DMS 273 treated with DMSO at 0.1 percent for 48 hours (cell line): ENCODE measurements at regions not wholly inside any gene's neighbourhood (a gene's known extent, or its start where the extent isn't known, plus 50 kb on each side); places are given as distances from the start of the nearest gene placed in this dataset.

Source experiments
- DNase-seq: peaks from one replicate; lab custom pipeline; 2025; lab: John Stamatoyannopoulos, UW

DNA sequence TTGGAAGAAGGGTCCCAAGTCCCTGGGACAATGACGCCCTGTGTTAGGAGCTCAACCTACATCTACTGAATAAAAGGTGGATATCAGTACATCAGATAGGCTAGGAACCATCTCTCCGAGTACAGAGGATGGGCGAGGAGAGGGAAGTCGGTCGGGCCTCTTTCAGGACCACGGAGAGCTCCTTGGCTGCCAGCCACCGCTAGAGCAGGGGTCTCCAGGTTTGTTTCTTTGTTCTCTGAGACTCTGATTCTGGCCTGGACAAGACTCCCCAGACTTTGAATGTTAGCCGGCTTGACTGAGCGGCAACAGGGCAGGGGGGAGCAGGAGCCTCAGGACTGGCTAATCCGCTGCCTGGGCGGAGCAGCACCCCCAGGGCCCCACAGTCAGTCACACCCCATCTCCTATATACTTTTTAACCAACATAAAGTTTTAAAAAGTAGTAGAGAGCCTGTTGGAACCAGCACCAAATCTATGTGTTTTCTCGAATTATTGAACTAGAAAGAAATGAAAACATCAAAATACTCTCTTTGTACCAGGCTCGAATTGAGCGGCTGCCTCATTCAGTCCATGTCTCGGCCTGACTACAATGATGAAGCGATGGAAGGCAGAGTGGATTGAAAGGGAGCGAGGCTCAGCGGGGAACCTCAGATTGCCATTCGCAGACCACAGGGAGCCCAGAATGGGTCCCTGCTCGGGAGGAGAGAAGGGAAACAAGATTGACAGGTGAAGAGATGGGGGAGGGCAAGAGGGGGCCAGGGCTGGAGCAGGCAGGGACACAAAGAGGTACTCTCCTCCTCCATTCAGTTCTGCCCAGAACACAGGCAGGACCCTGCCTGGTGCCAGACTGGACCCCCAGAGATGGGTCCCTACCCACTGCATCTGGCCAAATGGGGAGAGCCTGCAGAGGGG, 131.6 kb downstream of the TPRA1 start:
- DNase-seq: no peak

DNA sequence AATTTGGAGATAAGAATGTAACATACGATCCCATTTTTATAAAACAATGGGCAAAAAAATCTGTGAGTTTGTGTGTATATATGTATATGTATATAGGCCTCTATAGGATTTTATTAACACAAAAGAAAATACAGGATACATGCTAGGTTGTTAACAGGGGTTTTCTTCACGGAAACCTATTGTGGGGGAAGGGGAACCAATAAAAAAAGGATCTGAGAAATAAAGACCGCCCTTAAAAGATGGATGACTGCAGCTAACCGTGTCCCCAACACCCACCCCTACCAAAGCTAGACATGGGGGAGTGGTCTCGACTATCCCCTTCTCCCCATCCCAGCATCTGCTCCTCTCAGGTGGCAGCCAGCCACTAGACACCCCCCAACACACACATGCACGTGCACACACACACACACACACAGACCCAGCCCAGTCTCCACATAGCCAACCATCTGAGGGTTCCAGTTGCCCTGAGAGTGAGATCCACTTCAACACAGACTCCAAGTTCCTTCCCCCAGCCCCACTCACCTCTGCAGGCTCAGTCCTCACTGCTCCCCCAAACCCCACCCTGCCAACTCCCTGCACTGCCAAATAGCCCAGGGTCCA, 132.9 kb downstream of the TPRA1 start:
- no peak for DNase-seq

DNA sequence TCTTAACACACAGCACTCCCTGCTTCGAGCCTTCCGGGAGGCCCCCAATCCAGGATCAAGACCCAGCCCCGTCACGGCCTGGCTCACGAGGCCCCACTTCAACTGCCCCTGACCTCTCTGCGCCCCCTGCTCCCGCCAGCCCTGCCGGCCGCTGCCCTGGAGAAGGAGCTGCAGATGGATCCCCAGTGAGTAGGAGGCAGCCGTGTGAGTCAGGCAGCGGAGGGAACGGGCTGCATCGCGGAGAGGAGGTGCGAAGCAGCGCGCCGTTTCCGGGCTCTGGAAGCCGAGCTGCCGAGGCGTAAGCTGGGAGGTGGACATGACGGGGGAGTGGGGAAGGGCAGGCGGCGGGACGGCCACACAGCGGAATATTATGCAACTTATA, 133.4 kb downstream of the TPRA1 start:
- DNase-seq: no peak

DNA sequence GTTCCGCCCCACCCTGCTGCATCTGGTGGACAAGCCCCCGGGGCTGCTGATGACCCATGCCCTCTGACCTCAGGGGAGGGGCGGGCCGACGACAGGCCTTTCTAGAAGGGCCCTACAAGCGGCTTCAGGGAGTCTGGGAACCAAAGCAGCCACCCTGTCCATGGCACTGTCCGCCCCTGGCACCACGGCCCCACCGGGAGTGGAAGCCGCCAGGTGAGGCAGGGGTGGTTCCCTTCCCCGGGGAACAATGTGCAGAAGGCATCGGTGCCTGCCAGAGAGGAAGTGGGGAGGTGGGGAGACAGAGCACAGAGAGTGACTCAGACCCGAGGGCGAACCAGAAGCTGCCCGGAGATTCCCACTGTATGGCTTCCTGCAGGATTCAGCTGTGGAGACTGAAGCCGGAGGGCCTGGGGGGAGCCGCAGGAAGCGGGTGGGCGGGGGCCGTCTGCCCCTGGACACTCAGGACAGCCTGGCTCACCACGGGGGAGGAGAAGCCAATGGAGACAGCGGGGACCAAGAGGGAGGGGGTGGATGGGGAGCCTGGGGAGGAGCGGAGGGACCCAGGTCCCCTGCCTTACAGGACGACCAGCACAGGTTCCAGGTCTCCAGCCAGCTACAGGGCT, 134.0 kb downstream of the TPRA1 start:
- DNase-seq: no peak

DNA sequence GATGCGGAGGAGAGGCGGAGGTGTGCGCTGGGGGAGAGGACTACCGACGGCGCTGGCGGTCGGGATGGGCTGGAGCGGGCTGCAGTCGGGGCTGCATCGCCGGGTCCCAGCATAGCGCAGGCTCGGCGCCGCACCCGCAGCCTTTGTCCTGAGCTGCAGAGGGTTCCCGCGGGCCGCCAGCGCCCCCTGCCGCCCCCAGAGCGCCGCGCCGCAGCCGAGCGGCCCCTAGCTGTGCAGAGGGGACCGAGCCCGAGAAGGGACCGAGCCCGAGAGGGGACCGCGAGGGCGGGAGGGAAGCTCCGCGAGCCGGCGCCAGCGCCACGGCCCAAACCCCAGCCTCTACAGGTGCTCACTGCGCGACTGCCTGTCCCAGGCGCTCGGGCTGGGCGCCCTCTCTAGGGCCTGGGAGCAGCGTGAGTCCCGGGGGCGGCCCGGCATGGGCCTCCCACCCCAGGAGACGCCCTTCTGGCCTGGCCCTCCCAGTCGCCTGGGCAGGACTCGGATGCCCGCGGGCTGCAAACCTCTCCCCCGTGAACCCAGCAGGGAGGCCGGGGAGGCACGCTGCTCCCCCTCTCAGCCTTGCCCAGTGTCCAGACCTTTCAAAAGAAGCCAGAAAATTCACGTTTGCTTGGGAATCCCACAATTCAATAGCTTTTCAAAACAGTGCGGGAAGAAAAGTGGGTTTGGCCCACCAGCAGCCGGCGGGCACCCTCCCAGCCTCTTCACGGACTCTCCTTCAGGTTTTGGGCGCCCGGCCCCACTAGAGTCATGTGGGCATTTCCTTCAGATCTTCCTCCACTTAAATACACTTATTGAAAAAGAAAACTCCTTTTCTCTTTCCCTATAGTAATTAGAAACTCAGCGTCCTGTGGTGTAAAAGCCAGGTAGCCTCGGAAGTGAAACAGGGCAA, 134.7 kb downstream of the TPRA1 start:
- DNase-seq: peak; percentile 81

DNA sequence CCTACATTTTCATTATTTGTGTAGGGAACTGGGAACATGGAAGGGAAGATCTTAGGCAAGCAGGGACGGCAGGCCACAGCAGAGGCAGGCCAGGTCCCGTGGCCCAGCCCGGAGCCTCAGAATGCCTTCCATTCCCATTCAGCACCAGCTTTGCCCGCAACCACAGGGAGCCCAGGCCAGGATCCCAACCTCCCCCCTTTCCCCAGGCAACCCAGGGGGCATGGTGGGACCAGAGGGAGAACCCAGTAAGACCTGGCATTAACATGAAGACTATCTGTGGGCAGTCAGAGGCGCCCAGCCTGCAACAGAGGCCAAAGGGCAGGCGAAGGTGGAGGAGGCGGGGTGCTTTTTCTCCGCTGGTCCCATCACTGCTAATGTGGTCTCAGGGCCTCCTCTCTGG, 135.6 kb downstream of the TPRA1 start:
- DNase-seq: no peak

DNA sequence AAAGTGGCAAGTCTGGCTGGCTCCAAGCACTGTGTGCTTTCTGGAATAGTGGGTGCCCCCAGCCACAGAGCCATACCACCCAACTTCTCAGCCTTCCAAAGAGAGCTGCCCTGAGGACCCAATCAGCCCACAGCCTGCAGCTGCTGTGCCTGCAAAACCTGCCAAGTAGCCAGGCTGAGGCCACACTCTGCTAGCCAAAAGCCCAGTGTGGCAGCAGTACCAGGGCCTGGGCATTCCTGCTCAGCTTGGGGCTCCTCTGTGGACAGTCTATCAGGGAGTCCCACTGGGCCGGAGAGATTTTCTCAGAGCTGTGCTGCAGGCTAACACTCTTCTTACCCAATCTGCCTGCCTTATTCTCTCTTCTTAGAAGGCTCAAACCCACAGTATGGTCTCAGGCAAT, 136.5 kb downstream of the TPRA1 start:
- DNase-seq: no peak

DNA sequence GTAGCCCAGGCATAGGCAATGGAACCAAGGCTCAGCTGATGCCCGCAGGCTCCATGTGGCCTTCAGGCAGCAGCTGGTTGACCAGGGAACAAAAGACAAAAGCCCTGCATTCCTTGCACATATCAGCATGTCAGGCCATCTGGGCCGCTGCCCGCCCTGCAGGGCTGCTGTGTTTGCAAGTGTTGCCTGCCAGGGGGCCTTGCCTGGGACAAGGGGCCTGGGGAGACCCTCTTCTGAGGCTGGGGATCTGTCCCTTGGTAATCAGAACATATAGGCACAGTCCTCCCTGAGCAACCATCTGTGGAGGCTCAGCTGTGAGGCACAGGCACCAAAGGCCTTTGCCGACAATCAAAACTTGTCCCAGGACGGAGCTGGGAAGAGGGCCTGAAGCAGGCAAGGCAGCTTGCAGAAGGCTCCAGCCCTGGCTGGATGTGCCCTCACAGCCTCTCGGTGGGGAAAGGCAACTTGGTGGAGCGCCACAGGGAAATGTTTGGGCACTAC, 138.2 kb downstream of the TPRA1 start:
- DNase-seq: no peak

DNA sequence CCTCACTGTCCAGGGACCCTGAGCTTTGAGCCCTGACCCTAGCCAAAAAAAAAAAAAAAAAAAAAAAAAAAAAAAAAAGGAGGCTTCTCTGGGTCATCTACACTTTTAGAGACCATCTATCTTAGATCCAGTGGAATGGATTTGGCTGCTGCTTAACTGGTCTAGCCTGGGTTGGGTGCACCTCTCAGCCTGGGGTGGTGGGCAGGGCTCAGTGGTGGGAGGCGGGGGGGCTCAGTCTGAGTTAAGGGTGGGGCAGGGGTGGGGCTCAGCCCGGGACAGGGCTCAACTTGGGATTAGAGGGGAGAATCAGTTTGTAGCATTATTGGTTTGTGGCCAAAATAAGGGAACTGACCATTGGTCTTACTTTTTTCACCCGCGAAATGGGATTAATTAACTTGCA, 139.2 kb downstream of the TPRA1 start:
- no peak for DNase-seq

DNA sequence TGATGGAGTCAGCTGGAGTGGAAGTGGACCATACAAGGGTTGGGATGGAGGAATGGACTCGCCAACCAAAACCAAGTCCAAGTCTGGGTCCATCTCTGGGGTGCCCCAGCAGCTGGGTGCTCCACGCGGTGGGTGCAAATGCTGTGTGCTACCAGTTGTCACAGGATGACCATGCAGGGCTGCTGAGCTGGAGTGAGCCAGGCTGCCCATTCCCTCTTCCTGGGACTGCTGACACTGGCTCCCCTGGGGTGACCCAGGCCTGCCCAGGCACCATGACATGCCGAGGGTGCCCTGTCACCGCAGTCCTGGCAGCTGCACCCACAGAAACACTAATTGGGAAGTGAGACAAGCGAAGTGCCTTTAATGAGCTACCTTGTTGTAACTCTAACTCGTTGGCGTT, 140.2 kb downstream of the TPRA1 start:
- DNase-seq: no peak

DNA sequence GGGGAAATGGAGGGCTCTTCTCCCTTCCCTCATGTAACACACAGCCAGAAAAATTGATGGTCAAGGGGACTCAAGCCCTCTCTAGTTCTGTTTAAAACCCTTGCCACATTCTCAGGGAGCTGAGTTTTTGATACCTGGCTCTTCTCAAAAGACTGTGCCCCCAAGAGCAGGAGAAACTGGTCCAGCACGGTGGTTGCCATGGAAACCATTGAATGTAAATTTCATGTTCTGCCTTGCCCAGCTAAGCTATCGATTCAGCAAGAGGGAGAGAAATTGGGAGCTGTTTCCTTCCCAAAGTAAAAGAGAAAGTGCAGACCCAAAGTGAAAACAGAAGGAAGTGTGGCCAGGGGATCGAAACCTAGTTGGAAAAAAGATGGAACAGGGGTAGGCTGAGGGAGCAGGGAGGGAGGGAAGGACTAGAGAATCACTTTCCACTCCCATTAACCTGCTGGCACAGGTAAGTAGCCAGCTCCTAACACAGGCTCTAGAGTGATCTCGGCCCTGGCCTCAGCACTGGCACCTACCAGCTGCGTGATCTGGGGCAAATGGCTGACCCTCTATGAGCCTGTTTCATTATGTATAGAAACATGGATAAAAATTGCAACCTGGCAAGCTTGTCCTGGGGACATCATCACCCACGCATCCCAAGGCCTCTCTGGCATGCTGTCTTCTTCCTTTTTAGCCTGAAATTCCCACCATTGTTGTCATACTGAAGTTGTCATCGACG, 140.9 kb downstream of the TPRA1 start:
- no peak for DNase-seq

DNA sequence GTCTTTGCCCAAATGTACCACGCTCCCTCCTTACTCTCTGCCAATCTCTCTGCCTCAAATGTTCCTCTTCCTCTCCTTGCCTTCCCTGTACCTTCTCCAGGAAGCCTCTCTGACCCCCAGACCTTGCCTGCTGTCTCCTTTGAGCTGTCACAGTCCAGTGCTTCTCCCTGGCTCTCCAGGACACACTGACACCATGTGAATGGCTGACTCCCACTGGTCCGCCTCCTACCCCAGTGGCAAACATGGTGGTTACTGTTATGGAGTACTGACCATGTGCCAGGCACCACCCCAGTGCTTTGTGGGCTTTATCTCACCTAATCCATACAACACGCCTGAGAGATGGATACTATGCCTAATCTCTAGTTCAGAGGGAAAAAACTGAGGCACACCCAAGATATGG, 141.9 kb downstream of the TPRA1 start:
- no peak for DNase-seq

DNA sequence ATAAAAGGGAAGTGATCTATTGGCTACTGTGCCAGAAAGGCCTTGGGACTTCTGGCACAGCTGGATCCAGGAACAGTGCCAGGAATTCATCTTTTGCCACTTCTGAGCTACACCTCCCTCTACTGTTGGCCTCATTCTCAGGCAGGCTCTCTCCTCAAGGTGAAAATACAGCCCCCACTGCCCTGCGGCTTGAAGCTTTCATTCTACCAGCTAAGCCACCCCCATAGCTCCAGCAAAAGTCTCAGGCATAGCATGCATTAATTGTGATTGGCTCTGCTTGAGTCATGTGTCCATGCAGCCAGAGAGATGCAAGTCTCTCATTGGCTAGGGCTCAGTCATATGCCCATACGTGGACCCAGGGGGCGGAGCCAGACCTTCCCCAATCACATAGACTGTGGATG, 142.4 kb downstream of the TPRA1 start:
- DNase-seq: no peak

DNA sequence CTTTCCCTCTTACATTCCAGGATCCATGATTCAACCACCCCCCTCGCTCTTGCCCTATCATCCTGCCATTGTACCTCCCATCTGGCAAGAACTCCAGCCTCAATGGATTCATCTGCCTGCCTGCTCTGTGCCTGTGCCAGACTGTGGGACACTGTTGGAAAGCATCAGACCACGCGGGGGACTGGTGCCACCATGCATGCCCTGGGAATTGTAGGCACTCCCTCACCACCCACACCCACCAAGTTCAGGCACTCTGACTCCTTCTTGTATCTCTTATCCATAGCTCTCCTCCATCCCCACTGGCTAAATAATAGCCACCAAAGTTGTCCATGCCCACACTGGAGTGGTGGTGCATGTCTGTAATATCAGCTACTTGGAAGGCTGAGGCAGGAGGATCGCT, 143.8 kb downstream of the TPRA1 start:
- DNase-seq: no peak

DNA sequence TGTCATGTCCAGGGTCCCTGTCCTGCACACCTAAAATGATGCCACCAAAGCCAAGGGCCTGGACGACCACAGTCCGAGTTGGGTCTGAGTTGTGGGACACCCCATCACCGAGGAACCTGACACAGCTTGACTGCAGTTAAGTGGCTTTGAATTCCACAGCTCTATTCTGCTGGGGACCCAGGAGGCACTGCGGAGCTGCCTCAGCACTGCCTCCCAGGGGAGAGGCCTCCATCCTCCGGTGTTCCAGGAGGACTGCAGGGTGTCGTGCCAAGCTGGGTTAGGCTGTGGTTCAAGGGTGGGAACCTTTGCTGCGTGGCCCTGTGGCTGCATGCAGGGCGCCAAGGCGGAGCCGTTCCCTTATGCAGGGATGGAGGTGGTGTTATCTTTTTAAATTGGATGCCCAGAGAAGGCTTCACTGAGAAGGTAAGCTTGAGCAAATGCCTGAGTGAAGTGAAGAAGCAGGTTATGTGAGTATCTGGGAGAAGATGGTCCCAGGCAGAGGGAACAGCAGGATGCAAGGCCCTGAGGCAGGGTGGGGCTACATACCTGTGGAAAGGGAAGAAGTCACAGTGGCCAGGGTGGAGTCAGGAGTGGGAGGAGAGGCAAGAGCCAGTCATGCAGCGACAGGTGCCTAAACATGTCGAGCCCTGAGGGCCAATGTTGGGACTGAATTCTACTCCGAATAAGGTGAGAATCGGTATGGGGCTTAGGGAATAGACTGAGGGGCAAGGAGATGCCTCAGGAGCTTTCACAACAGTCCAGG, 144.8 kb downstream of the TPRA1 start:
- no peak for DNase-seq

DNA sequence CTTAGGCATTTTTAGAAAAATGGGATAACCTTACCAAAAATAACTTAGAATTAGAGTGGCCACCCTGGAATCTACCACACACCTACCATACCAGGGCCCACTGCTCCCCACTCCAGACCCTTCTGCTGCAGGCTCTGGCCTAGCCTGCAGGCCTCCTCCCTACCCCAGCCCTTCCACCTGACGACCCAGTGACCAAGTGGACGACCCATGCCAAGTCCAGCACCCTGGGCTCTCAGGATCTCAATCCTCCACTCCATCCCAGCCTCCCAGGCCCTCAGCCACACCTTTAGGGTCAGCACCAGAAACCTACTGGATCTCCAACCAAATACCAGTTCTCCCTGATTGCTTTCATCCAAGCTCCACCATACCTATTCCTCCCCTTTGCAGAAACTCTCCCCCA, 145.8 kb downstream of the TPRA1 start:
- no peak for DNase-seq

DNA sequence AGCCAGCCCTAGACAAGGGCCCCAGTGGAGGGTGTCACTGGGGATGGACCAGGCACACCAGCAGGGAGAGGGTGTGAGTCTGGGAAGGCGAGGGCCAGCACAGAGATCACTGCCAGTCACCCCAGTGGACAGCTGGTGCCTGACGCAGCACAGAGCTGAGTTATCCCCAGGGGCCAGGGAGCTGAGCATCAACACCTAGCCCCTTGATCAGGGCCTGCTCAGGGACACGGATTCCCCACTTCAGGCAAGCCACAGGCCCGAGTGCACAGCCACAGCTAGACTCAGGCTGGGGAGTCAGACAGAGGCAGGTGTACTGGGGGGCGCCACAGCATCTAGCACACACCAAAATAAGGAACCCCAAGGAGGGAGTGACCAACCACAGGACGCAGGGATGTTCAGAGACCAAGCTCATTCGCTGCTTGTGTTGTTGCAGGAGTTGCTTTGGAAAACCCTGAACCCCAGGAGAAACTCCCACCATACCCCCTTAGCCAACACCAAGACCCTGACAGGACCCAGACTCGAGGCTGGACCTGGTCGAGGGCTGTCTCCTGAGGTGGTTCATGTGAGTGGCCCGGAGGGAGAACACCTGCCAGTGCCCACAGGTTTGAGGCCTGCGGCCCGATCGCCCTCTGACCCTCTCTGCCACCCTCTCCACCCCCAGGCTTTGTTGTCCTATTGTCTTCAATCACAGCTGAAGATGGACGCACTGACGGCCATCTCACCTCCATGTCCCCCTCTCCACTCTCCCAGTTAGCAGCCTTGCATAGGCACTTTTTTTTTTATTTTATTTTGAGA, 146.8 kb downstream of the TPRA1 start:
- DNase-seq: no peak

DNA sequence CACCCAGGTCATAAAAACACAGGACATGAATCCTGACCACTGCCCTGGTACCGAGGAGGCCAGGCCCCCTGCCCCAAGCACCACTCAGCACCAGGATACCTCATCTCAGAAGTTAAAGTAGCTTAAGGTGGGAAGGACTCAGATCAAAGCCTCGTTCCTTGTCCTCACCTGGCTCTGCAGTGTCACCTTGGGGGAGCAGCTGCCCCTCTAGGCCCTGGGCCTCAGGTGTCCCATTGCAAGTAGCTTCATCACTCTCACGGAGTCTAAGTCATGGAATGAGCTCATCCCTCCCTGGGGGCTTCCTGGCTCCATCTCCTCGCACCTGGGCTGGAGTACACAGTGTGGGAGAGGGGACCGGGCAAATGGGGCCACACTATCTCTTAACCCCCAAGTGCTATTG, 148.0 kb downstream of the TPRA1 start:
- DNase-seq: no peak

DNA sequence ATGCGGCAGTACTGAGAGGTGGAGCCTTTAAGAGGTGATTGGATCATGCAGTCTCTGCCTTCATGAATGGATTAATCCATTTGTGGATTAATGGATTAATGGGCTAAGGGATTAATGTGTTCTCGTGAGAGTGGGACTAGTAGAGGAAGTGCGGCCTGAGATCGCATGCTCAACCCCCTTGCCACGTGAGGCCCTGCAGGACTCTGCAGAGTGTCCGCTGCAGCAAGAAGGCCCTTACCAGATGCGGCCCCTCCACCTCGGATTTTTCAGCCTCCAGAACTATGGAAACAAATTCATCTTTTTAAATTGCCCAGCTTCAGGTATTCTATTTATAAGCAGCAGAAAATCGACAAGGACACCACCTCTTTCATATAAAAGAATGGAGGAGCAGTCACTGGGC, 148.8 kb downstream of the TPRA1 start:
- DNase-seq: no peak

DNA sequence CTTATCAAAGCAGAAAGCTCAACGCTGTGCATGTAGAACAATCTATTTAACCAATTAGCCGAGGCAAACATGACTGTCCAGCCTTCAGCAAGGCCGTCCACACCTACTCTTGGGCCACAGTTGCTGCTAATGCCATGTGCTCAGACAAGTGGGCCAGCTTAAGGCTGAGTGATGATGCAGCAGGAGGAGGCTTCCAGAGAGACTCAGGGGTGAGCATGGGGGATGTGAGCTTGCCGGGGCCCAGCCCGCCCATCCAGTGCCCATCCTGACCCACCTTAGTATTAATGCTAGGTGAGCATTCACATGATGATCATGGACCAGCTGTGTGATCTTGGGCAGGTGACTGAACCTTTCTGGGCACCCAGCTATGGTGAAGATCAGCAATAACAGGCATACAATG, 150.1 kb downstream of the TPRA1 start:
- DNase-seq: no peak
